Glutamatergic neuron (in vitro differentiated cells): ENCODE measurements at regions not wholly inside any gene's neighbourhood (a gene's known extent, or its start where the extent isn't known, plus 50 kb on each side); places are given as distances from the start of the nearest gene placed in this dataset.

Experiments used
- DNase-seq: peaks from one replicate; pipeline ENCODE4 v3.0.0; 2022
- H3K27ac Mint-ChIP-seq: one replicate; pipeline ENCODE4 v1.8.0; 2020; ENCODE audit warnings: mild to moderate bottlenecking, mixed read lengths, inconsistent platforms; ENCODE audit not compliant: unreplicated experiment
- H3K27me3 Mint-ChIP-seq: one replicate; pipeline ENCODE4 v1.8.0; 2020; ENCODE audit warnings: mild to moderate bottlenecking, moderate library complexity, mixed read lengths, inconsistent platforms; ENCODE audit not compliant: unreplicated experiment
- H3K36me3 Mint-ChIP-seq: one replicate; pipeline ENCODE4 v1.8.0; 2020; ENCODE audit warnings: mild to moderate bottlenecking, mixed read lengths, inconsistent platforms; ENCODE audit not compliant: unreplicated experiment
- H3K4me1 Mint-ChIP-seq: one replicate; pipeline ENCODE4 v1.8.0; 2020; ENCODE audit warnings: mild to moderate bottlenecking, low read depth, mixed read lengths, inconsistent platforms; ENCODE audit not compliant: unreplicated experiment
- H3K4me3 Mint-ChIP-seq: one replicate; pipeline ENCODE4 v1.8.0; 2020; ENCODE audit warnings: mild to moderate bottlenecking, mixed read lengths, inconsistent platforms; ENCODE audit not compliant: unreplicated experiment
- H3K9me3 Mint-ChIP-seq: one replicate; pipeline ENCODE4 v1.8.0; 2020; ENCODE audit warnings: mild to moderate bottlenecking, moderate library complexity, mixed read lengths, inconsistent platforms; ENCODE audit not compliant: unreplicated experiment
- CTCF ChIP-seq: fragments of 200-600 bp; sonication (generic); IDR thresholded peaks from one replicate; pipeline ENCODE4 v1.5.0; 2021; ENCODE audit not compliant: partially characterized antibody, unreplicated experiment

- Mint-ChIP-seq H3K4me1 (no peaks in the 10 kb centered on the region), H3K9me3 (peaks cover 1% of the 10 kb centered on the region), H3K27ac (no peak overlapping the region), H3K36me3 (no peaks in the 10 kb centered on the region), H3K4me3 (no peak overlapping the region), H3K27me3 (no peaks in the 10 kb centered on the region)
- no peak for TF ChIP-seq CTCF
- DNase-seq: no peak
Measured at GRCh38 chr14:71483154-71483553, 449.1 kb upstream of the RGS6 start.

- TF ChIP-seq CTCF: no peak
- Mint-ChIP-seq H3K4me1 (peaks cover 3% of the 10 kb centered on the region), H3K36me3 (no peaks in the 10 kb centered on the region)
Measured at GRCh38 chr14:71485833-71486232, 446.4 kb upstream of the RGS6 start.

GRCh38 chr14:71486279-71486678 lies 445.9 kb upstream of the RGS6 start:
- Mint-ChIP-seq H3K27me3 (no peaks in the 10 kb centered on the region), H3K36me3 (no peaks in the 10 kb centered on the region), H3K27ac (no peak overlapping the region), H3K9me3 (peaks cover 1% of the 10 kb centered on the region), H3K4me1 (peaks cover 3% of the 10 kb centered on the region), H3K4me3 (no peak overlapping the region)
- TF ChIP-seq CTCF: no peak
- no peak for DNase-seq

More at GRCh38 chr14:71485833-71486232, 446.4 kb upstream of the RGS6 start:
- H3K27me3 Mint-ChIP-seq: no peaks in the 10 kb centered on the region
- H3K9me3 Mint-ChIP-seq: peaks cover 1% of the 10 kb centered on the region
- no peak overlapping the region for H3K27ac Mint-ChIP-seq
- DNase-seq: no peak
- no peak overlapping the region for H3K4me3 Mint-ChIP-seq

- Mint-ChIP-seq H3K27me3 (no peaks in the 10 kb centered on the region), H3K4me1 (peaks cover 3% of the 10 kb centered on the region), H3K9me3 (no peaks in the 10 kb centered on the region), H3K27ac (no peak overlapping the region), H3K36me3 (no peaks in the 10 kb centered on the region), H3K4me3 (no peak overlapping the region)
- DNase-seq: no peak
- TF ChIP-seq CTCF: no peak
Measured at GRCh38 chr14:71487449-71487848, 444.8 kb upstream of the RGS6 start.

GRCh38 chr14:71487941-71488340 lies 444.3 kb upstream of the RGS6 start:
- no peaks in the 10 kb centered on the region for H3K36me3 Mint-ChIP-seq
- no peak overlapping the region for H3K27ac Mint-ChIP-seq
- H3K9me3 Mint-ChIP-seq: no peaks in the 10 kb centered on the region
- TF ChIP-seq CTCF: no peak
- no peaks in the 10 kb centered on the region for H3K27me3 Mint-ChIP-seq
- no peak for DNase-seq
- H3K4me1 Mint-ChIP-seq: peaks cover 3% of the 10 kb centered on the region
- H3K4me3 Mint-ChIP-seq: no peak overlapping the region
